ENCODE measurements at regions not wholly inside any gene's neighbourhood (a gene's known extent, or its start where the extent isn't known, plus 50 kb on each side); places are given as distances from the start of the nearest gene placed in this dataset.

DNA sequence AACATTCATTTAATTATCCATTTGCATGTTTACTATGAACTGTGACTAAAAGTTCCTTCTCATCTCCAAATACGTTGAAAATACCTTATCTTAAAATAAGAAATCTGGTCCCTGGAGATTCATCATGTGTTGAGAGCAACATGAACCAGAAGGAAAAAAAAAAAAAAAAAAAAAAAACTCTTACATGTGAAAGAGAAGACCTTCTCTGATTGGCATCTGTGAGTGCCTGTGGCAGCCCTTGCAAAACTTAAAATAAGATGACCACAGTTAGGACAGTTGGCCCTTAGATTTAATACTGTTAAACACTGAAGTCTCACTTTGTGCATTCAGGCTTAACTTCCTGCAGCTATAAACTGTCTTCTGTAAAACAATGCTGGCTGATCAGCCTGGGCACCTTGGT, 1395.2 kb upstream of the ADGRL4 start:
- TF ChIP-seq, protein P1, sequence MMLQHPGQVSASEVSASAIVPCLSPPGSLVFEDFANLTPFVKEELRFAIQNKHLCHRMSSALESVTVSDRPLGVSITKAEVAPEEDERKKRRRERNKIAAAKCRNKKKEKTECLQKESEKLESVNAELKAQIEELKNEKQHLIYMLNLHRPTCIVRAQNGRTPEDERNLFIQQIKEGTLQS (IDR thresholded peaks at IDR 0.05), result no peak
- TF ChIP-seq HNF4G (IDR thresholded peaks at IDR 0.05), result no peak
- H3K4me3 ChIP-seq (ENCODE audit: low read depth in 1 of 3, low read length in 3 of 3), result no peak overlapping the region
- H3K4me1 ChIP-seq (ENCODE audit: control insufficient read depth in 4 of 4, insufficient read depth in 4 of 4, low read length in 3 of 4), result no peaks in the 10 kb centered on the region
- WGBS, result 67% methylated on average over 1 of the region's 1 CpG
- no peaks in the 10 kb centered on the region for H3K27me3 ChIP-seq (ENCODE audit: control insufficient read depth in 4 of 4, insufficient read depth in 4 of 4, low read length in 3 of 4)
- H3K27ac ChIP-seq (ENCODE audit: low read depth in 1 of 2, low read length in 2 of 2), result no peak overlapping the region
- no peak overlapping the region for H3K9ac ChIP-seq (ENCODE audit: low read depth in 1 of 2, low read length in 2 of 2)
- no peaks in the 10 kb centered on the region for H3K36me3 ChIP-seq (ENCODE audit: control insufficient read depth in 4 of 4, insufficient read depth in 3 of 4, low read depth in 1 of 4, low read length in 3 of 4)
- H3K9me3 ChIP-seq (ENCODE audit: control insufficient read depth in 4 of 4, low read length in 3 of 4), result no peaks in the 10 kb centered on the region
- no peak for DNase-seq (ENCODE audit: low spot score)

DNA sequence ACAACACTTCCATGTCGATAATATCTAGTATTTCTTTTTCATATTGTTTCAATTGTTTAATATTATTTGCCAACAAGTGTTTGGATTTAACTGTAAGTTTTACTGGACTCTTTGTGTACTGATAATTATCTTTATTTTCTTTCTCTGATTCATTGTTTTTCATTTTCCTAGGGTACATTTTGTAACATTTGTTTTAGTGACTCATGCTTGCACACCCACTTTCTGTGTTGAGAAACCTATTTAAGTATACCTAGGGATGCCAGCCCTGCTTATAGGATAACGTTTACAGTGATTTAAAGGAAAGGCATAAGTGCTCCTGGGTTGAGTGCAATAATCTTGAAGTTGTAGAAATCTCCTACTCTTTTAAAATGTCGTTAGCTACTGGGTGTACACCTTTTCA, 1386.0 kb upstream of the ADGRL4 start:
- DNase-seq (ENCODE audit: low spot score), result no peak
- Histone ChIP-seq H3K9ac (ENCODE audit: low read depth in 1 of 2, low read length in 2 of 2) (no peak overlapping the region), H3K27ac (ENCODE audit: low read depth in 1 of 2, low read length in 2 of 2) (no peak overlapping the region), H3K4me3 (ENCODE audit: low read depth in 1 of 3, low read length in 3 of 3) (no peak overlapping the region), H3K27me3 (ENCODE audit: control insufficient read depth in 4 of 4, insufficient read depth in 4 of 4, low read length in 3 of 4) (no peaks in the 10 kb centered on the region), H3K9me3 (ENCODE audit: control insufficient read depth in 4 of 4, low read length in 3 of 4) (no peaks in the 10 kb centered on the region), H3K36me3 (ENCODE audit: control insufficient read depth in 4 of 4, insufficient read depth in 3 of 4, low read depth in 1 of 4, low read length in 3 of 4) (no peaks in the 10 kb centered on the region), H3K4me1 (ENCODE audit: control insufficient read depth in 4 of 4, insufficient read depth in 4 of 4, low read length in 3 of 4) (no peaks in the 10 kb centered on the region)
- 60% methylated on average over 3 of the region's 3 CpGs for WGBS
- TF ChIP-seq FOXA1 (IDR thresholded peaks at IDR 0.05) (no peak), TAF1 (conservative IDR thresholded peaks at IDR 0.05) (no peak), RXRA (IDR thresholded peaks at IDR 0.05) (no peak), EGR1 (IDR thresholded peaks at IDR 0.05; ENCODE audit: low read depth in 2 of 2) (no peak), GABPA (IDR thresholded peaks at IDR 0.05 in 1 of 2, conservative IDR thresholded peaks at IDR 0.05 in 1 of 2) (no peak), HNF4G (IDR thresholded peaks at IDR 0.05) (no peak), JUND (IDR thresholded peaks at IDR 0.05) (no peak), SP1 (IDR thresholded peaks at IDR 0.05) (no peak), HNF4A (conservative IDR thresholded peaks at IDR 0.05) (no peak)
- TF ChIP-seq, protein P2, sequence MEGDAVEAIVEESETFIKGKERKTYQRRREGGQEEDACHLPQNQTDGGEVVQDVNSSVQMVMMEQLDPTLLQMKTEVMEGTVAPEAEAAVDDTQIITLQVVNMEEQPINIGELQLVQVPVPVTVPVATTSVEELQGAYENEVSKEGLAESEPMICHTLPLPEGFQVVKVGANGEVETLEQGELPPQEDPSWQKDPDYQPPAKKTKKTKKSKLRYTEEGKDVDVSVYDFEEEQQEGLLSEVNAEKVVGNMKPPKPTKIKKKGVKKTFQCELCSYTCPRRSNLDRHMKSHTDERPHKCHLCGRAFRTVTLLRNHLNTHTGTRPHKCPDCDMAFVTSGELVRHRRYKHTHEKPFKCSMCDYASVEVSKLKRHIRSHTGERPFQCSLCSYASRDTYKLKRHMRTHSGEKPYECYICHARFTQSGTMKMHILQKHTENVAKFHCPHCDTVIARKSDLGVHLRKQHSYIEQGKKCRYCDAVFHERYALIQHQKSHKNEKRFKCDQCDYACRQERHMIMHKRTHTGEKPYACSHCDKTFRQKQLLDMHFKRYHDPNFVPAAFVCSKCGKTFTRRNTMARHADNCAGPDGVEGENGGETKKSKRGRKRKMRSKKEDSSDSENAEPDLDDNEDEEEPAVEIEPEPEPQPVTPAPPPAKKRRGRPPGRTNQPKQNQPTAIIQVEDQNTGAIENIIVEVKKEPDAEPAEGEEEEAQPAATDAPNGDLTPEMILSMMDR (IDR thresholded peaks at IDR 0.05; ENCODE audit: low read depth, low read length, missing input control), result no peak
- TF ChIP-seq, protein P1 (IDR thresholded peaks at IDR 0.05), result no peak
- TF ChIP-seq, protein P3, sequence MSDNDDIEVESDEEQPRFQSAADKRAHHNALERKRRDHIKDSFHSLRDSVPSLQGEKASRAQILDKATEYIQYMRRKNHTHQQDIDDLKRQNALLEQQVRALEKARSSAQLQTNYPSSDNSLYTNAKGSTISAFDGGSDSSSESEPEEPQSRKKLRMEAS (IDR thresholded peaks at IDR 0.05), result no peak
- TF ChIP-seq, protein P4, sequence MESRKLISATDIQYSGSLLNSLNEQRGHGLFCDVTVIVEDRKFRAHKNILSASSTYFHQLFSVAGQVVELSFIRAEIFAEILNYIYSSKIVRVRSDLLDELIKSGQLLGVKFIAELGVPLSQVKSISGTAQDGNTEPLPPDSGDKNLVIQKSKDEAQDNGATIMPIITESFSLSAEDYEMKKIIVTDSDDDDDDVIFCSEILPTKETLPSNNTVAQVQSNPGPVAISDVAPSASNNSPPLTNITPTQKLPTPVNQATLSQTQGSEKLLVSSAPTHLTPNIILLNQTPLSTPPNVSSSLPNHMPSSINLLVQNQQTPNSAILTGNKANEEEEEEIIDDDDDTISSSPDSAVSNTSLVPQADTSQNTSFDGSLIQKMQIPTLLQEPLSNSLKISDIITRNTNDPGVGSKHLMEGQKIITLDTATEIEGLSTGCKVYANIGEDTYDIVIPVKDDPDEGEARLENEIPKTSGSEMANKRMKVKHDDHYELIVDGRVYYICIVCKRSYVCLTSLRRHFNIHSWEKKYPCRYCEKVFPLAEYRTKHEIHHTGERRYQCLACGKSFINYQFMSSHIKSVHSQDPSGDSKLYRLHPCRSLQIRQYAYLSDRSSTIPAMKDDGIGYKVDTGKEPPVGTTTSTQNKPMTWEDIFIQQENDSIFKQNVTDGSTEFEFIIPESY (IDR thresholded peaks at IDR 0.05), result no peak
- TF ChIP-seq, protein P5, sequence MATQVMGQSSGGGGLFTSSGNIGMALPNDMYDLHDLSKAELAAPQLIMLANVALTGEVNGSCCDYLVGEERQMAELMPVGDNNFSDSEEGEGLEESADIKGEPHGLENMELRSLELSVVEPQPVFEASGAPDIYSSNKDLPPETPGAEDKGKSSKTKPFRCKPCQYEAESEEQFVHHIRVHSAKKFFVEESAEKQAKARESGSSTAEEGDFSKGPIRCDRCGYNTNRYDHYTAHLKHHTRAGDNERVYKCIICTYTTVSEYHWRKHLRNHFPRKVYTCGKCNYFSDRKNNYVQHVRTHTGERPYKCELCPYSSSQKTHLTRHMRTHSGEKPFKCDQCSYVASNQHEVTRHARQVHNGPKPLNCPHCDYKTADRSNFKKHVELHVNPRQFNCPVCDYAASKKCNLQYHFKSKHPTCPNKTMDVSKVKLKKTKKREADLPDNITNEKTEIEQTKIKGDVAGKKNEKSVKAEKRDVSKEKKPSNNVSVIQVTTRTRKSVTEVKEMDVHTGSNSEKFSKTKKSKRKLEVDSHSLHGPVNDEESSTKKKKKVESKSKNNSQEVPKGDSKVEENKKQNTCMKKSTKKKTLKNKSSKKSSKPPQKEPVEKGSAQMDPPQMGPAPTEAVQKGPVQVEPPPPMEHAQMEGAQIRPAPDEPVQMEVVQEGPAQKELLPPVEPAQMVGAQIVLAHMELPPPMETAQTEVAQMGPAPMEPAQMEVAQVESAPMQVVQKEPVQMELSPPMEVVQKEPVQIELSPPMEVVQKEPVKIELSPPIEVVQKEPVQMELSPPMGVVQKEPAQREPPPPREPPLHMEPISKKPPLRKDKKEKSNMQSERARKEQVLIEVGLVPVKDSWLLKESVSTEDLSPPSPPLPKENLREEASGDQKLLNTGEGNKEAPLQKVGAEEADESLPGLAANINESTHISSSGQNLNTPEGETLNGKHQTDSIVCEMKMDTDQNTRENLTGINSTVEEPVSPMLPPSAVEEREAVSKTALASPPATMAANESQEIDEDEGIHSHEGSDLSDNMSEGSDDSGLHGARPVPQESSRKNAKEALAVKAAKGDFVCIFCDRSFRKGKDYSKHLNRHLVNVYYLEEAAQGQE (IDR thresholded peaks at IDR 0.05), result no peak

All from liver (tissue), 8 donors.